Common myeloid progenitor, CD34-positive (primary cell): ENCODE measurements at regions not wholly inside any gene's neighbourhood (a gene's known extent, or its start where the extent isn't known, plus 50 kb on each side); places are given as distances from the start of the nearest gene placed in this dataset.
"Not testable (repeated sequence)": the region's sequence is repeated elsewhere in the genome, so short reads cannot be mapped to it uniquely, and the experiment has no call there.

Source experiments
- CTCF ChIA-PET: fragments of 350-600 bp; sonication (Branson Sonifier 250); formaldehyde crosslinking; loops from one replicate; lab custom pipeline; 2021; ENCODE audit warnings: antibody characterized with exemption; lab: Charles Lee
- POLR2A ChIA-PET: fragments of 350-600 bp; sonication (Branson Sonifier 250); formaldehyde crosslinking; loops from one replicate; lab custom pipeline; 2021; ENCODE audit warnings: antibody characterized with exemption; lab: Charles Lee
- DNase-seq, 3 donors: peaks; one replicate each; pipeline versions ENCODE4 v3.0.0 to v3.0.0-alpha.2; 2013
- H3K27ac ChIP-seq, 2 experiments: 1 replicate in 1 of 2; 2 replicates in 1 of 2; pipeline ENCODE4 v1.7.0; 2013; ENCODE audit warnings: inconsistent platforms in 2 of 2, low read length in 2 of 2, mild to moderate bottlenecking in 2 of 2, low read depth in 1 of 2, moderate library complexity in 1 of 2; ENCODE audit not compliant: severe bottlenecking in 2 of 2, insufficient read depth in 1 of 2, poor library complexity in 1 of 2
- H3K27me3 ChIP-seq, 5 experiments: replicated peaks in 2 of 5; 1 replicate in 3 of 5; 2 replicates in 2 of 5; pipeline versions ENCODE4 v1.6.1 to v1.7.0; 2013; ENCODE audit warnings: low read length in 4 of 5, mild to moderate bottlenecking in 2 of 5, moderate library complexity in 2 of 5, inconsistent platforms in 1 of 5; ENCODE audit not compliant: insufficient read depth in 5 of 5, control insufficient read depth in 4 of 5
- H3K36me3 ChIP-seq, 4 experiments: 1 replicate in 2 of 4; 2 replicates in 2 of 4; pipeline versions ENCODE4 v1.6.1 to v1.7.0; 2013; ENCODE audit warnings: low read length in 3 of 4, control low read depth in 1 of 4, mild to moderate bottlenecking in 1 of 4; ENCODE audit not compliant: control insufficient read depth in 4 of 4, insufficient read depth in 4 of 4
- H3K4me1 ChIP-seq, 4 experiments: 1 replicate in 3 of 4; 2 replicates in 1 of 4; pipeline versions ENCODE4 v1.6.1 to v1.7.1; 2013; ENCODE audit warnings: low read length in 3 of 4, mild to moderate bottlenecking in 3 of 4, control low read depth in 1 of 4, inconsistent platforms in 1 of 4, moderate library complexity in 1 of 4; ENCODE audit not compliant: control insufficient read depth in 4 of 4, insufficient read depth in 4 of 4; ENCODE audit errors: control extremely low read depth in 1 of 4
- H3K4me3 ChIP-seq, 7 experiments: 1 replicate in 4 of 7; 2 replicates in 3 of 7; pipeline versions ENCODE4 v1.5.1 to v1.7.0; 2013; ENCODE audit warnings: mild to moderate bottlenecking in 7 of 7, low read length in 6 of 7, moderate library complexity in 6 of 7, inconsistent platforms in 2 of 7, low read depth in 2 of 7, control low read depth in 1 of 7; ENCODE audit not compliant: insufficient read depth in 4 of 7, control insufficient read depth in 1 of 7; ENCODE audit errors: extremely low read depth in 1 of 7
- H3K9me3 ChIP-seq, 5 experiments: 1 replicate in 4 of 5; 2 replicates in 1 of 5; pipeline versions ENCODE4 v1.6.1 to v1.7.1; 2013; ENCODE audit warnings: low read length in 4 of 5, mild to moderate bottlenecking in 2 of 5, inconsistent platforms in 1 of 5, low read depth in 1 of 5, moderate library complexity in 1 of 5; ENCODE audit not compliant: control insufficient read depth in 4 of 5, insufficient read depth in 2 of 5; ENCODE audit errors: control extremely low read depth in 1 of 5
- WGBS: methylation state at CpG from one replicate; pipeline ENCODE4 v1.1.5; 2013; ENCODE audit not compliant: insufficient coverage; 5-methylcytosine and 5-hydroxymethylcytosine counted together

- no peak for DNase-seq
- H3K9me3 ChIP-seq = no peaks in the 10 kb centered on the region
- peaks cover 0 to 5% (median 0%) of the 10 kb centered on the region in 5 experiments for H3K27me3 ChIP-seq
- no peaks in the 10 kb centered on the region for H3K4me1 ChIP-seq
- no peak overlapping the region for H3K4me3 ChIP-seq
- ChIA-PET CTCF (no interaction called here), POLR2A (no interaction called here)
- no peak overlapping the region for H3K27ac ChIP-seq
- 100% methylated on average over 6 of the region's 9 CpGs for WGBS
- H3K36me3 ChIP-seq = no peaks in the 10 kb centered on the region
These were observed 164.9 kb upstream of the HEY2 start for GRCh38 chr6:125584468-125584939.

- 100% methylated on average over 3 of the region's 4 CpGs for WGBS
- DNase-seq = no peak
- POLR2A ChIA-PET = no interaction called here
- Histone ChIP-seq H3K36me3 (no peaks in the 10 kb centered on the region), H3K4me3 (no peak overlapping the region), H3K4me1 (no peaks in the 10 kb centered on the region), H3K27ac (no peak overlapping the region), H3K27me3 (peaks cover 0 to 5% (median 0%) of the 10 kb centered on the region in 5 experiments), H3K9me3 (no peaks in the 10 kb centered on the region)
- CTCF ChIA-PET = no interaction called here
These were observed 164.0 kb upstream of the HEY2 start for GRCh38 chr6:125585470-125585869.

DNA sequence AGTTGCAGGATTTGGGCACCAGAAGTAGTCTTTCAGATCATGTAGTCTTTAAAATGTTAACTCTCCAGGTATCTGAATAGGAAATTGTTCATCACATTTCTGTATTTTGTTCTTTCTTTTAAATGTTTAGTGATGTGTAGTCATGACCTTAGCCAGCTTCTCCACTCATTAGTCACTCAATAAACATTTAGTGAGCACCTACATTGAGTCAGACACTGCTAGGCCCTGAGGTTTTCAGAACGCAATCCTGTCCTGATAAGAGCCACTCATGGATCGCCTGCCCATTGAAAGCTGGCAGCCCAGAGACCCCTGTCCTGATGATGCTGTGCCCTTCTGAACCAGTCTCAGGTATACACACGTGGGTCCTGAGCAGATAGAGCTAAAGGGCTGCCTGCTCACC lies 163.4 kb upstream of the HEY2 start:
- Histone ChIP-seq H3K9me3 (no peaks in the 10 kb centered on the region), H3K27ac (no peak overlapping the region), H3K36me3 (no peaks in the 10 kb centered on the region), H3K4me1 (no peaks in the 10 kb centered on the region), H3K27me3 (peaks cover 0 to 5% (median 0%) of the 10 kb centered on the region in 5 experiments), H3K4me3 (no peak overlapping the region)
- 91% methylated on average over 3 of the region's 3 CpGs for WGBS
- ChIA-PET CTCF (no interaction called here), POLR2A (no interaction called here)
- no peak for DNase-seq

GRCh38 chr6:125586605-125587004 lies 162.8 kb upstream of the HEY2 start:
- H3K36me3 ChIP-seq = no peaks in the 10 kb centered on the region
- no peaks in the 10 kb centered on the region for H3K4me1 ChIP-seq
- DNase-seq = no peak
- no peaks in the 10 kb centered on the region for H3K9me3 ChIP-seq
- no peak overlapping the region for H3K27ac ChIP-seq
- ChIA-PET CTCF (no interaction called here), POLR2A (no interaction called here)
- H3K4me3 ChIP-seq = no peak overlapping the region
- WGBS = 100% methylated on average over 1 of the region's 1 CpG
- H3K27me3 ChIP-seq = peaks cover 0 to 5% (median 0%) of the 10 kb centered on the region in 5 experiments

DNA sequence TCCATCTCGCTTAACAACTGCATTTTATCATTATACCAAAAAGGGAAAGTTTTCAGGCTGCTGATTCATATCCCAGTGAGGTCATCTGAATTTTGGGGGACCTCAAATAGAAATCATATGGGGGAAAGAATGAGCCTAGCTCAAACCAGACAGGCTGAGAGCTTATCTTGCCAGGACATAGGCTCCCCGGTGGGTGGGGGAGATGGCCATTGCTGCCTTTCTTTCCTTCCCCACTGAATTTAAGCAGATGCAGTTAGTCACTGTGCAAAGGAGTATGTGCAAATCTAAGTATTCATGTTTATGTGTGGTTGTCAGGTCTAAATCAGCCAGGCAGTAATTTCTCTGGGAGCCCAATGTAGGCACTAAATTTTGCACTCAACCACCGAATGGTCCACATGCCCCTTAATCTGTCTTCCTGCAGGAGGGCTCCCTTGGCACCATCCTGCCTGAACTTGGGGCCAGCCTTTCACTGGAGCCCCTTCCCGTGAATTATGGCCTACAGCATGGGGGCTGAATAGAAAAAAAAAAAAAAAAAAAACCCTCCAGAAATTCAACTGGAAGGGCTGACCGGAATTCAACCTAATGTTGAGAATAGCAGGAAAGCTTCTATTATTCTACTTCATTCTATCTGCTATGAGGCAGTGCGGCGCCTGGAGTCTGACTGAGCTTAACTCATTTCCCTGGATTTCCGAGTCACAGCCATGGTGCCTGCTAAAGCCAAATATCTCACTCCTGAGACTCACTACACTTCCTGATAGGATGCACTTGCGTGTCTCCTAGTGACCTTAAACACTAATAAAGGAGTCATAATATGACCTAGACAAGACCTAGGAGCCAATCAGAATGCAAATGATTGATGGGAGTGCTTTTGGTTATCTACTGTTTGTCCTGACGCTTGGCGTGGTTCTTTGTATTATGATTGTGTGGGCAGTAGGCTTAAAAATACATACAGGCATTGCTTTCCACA lies 161.5 kb upstream of the HEY2 start:
- Histone ChIP-seq H3K36me3 (no peaks in the 10 kb centered on the region), H3K27ac (no peak overlapping the region), H3K27me3 (peaks cover 0 to 2% (median 0%) of the 10 kb centered on the region in 5 experiments), H3K4me1 (no peaks in the 10 kb centered on the region), H3K9me3 (no peaks in the 10 kb centered on the region), H3K4me3 (no peak overlapping the region)
- DNase-seq = no peak
- POLR2A ChIA-PET = no interaction called here
- CTCF ChIA-PET = interaction anchor here (0.6 kb wide), 1 partner anchor 36 kb away, joined by 3 read pairs; no protein-coding TSS in a partner anchor
- WGBS = 90% methylated on average over 8 of the region's 11 CpGs

GRCh38 chr6:125591796-125592195 lies 157.6 kb upstream of the HEY2 start:
- H3K27ac ChIP-seq, H3K36me3 ChIP-seq, DNase-seq, H3K9me3 ChIP-seq, H3K4me3 ChIP-seq, H3K27me3 ChIP-seq, POLR2A ChIA-PET, CTCF ChIA-PET, H3K4me1 ChIP-seq: not testable (repeated sequence)
- WGBS = 96% methylated on average over 3 of the region's 3 CpGs

DNA sequence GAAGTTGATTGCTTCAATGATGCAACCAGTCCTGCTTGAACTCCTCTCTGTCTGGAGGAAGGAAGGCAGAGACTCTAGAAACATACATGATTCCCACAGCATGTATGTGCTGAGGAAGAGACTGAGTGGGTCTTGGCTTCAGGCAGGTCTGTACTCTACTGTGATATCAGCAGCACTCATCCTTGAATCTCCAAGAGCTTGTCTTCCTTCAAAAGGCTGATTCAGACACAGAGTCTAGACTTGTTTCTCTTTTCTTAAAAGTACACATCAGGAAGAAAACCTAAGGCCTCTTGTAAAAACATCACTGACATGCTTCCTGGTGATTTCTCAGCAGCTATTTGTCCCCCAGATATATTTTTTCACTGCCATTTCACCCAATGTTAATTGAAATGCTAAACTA lies 155.7 kb upstream of the HEY2 start:
- Histone ChIP-seq H3K27ac (no peak overlapping the region), H3K36me3 (no peaks in the 10 kb centered on the region), H3K9me3 (no peaks in the 10 kb centered on the region), H3K4me3 (no peak overlapping the region), H3K27me3 (peaks cover 0 to 2% (median 0%) of the 10 kb centered on the region in 5 experiments), H3K4me1 (no peaks in the 10 kb centered on the region)
- ChIA-PET CTCF (no interaction called here), POLR2A (no interaction called here)
- no peak for DNase-seq
